ENCODE measurements at regions not wholly inside any gene's neighbourhood (a gene's known extent, or its start where the extent isn't known, plus 50 kb on each side); places are given as distances from the start of the nearest gene placed in this dataset.

DNA sequence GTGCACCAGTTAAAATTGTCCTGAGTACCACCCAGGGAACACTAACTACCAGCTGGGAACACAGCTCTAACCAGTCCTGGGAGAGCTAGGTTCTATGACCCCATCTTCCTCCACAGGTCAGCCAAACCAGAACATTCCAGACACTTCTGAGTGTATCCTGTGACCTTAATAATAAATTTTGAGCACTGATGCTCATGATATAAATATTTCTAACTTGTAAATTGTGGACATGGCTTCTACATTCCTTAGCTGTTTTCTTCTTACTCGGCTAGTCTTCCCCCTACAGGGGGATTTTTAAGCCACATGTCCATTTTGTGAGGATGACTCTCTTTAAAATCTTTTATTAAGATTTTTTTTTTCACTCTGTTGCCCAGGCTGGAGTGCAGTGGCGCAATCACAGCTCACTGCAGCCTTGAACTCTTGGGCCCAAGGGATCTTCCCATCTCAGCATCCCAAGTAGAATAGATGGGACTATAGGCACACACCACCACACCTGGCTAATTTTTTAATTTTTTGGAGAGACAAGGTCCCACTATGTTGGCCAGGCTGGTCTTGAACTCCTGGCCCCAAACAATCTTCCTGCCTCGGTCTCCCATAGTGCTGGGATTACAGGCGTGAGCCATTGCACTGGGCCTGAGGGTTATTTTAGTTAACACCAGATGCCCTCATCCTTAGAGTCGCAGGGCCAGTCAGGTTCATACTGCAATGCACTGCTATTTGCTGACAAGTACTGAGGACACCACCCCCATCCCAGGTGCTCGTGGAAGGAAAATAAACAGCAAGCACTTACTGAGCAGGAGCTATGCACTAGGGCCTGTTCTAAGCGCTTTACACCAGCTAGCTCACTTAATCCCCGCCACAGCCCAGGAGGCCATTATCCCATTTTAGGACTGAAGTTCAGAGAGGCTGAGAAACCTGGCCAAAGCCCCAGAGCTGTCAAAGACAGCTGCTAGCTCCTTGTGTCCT, 142.6 kb upstream of the NCOR2 start:
- peak overlapping the region; percentile 74; the same call in 1 of the 3 replicates for H2BK15ac ChIP-seq (ENCODE audit: low read depth, low read length)
- dilution Hi-C loops (cut with HindIII; ENCODE audit: low sequenced_read_pairs, unreplicated experiment) = no loop called here
- H3K4me2 ChIP-seq (ENCODE audit: low read depth, low read length) = no peak overlapping the region
- peak overlapping the region; percentile 10 for H3K18ac ChIP-seq (ENCODE audit: low read depth, low read length)
- peak overlapping the region; percentile 52 for H2AFZ ChIP-seq (replicated peaks; ENCODE audit: low read length, poor library complexity)
- no peaks in the 10 kb centered on the region for H3K27me3 ChIP-seq (ENCODE audit: control insufficient read depth, insufficient read depth, low read length)
- H2BK20ac ChIP-seq (ENCODE audit: low read depth, low read length) = peak overlapping the region; percentile 79
- peak overlapping the region; percentile 19; the same call in 1 of the 2 replicates for H3K27ac ChIP-seq (ENCODE audit: insufficient read depth, low read length)
- no TSS peak for BruUV-seq (replicated peaks)
- intact Hi-C loops (cut with micrococcal nuclease) = loop anchor here (2.0 kb wide), 1 partner anchor 143 kb away; the partner anchor contains the start of gene NCOR2
- H2BK120ac ChIP-seq (ENCODE audit: low read depth, low read length) = peak overlapping the region; percentile 80
- peaks cover 10% of the 10 kb centered on the region for H3K4me1 ChIP-seq (ENCODE audit: control insufficient read depth, insufficient read depth, low read length)
- no peak overlapping the region for H3K56ac ChIP-seq (ENCODE audit: extremely low read depth, insufficient read depth, low read length)
- peak overlapping the region in 1 of 2 experiments; percentile 21; a peak in 1 of 4 replicates for H4K8ac ChIP-seq (ENCODE audit: low read depth in 2 of 2, low read length in 2 of 2)
- ATAC-seq (ENCODE audit: low read depth) = peak; percentile 90
- ChIA-PET CTCF (interaction anchor here (0.6 to 1.6 kb wide), 12 partner anchors 9 to 190 kb away, joined by 3 to 7 read pairs (median 3); no protein-coding TSS in a partner anchor), POLR2A (ENCODE audit: unreplicated experiment) (interaction anchor here (0.7 kb wide), 2 partner anchors 36 to 391 kb away, joined by 3 to 6 read pairs; no protein-coding TSS in a partner anchor)
- no peaks in the 10 kb centered on the region for H4K20me1 ChIP-seq (ENCODE audit: insufficient read depth, low read length)
- H2AK5ac ChIP-seq (ENCODE audit: low read depth, low read length) = peak overlapping the region; percentile 27; the same call in 1 of the 2 replicates
- H4K5ac ChIP-seq (ENCODE audit: low read depth, low read length) = peak overlapping the region; percentile 6
- in situ Hi-C loops (cut with MboI; ENCODE audit: low sequenced_read_pairs) = no loop called here
- H3K14ac ChIP-seq (replicated peaks; ENCODE audit: low read depth, low read length) = no peak overlapping the region
- no peak overlapping the region for H3K4me3 ChIP-seq (ENCODE audit: insufficient read depth, low read depth, low read length)
- H2AK9ac ChIP-seq (replicated peaks; ENCODE audit: low read depth, low read length, poor library complexity) = no peak overlapping the region
- peak; percentile 87 for DNase-seq
- no peak overlapping the region for H2BK5ac ChIP-seq (ENCODE audit: low read depth, low read length, poor library complexity, severe bottlenecking)
- 0 out of 2 replicates have a peak overlapping the region, but pooled peaks have one; percentile 28 for H3K23ac ChIP-seq (ENCODE audit: low read depth, low read length)
- H3K9ac ChIP-seq (ENCODE audit: low read depth, low read length) = no peak overlapping the region
- H4K91ac ChIP-seq (ENCODE audit: insufficient read depth, low read depth, low read length) = peak overlapping the region; percentile 81
- peak overlapping the region; percentile 64 for H3K4ac ChIP-seq (ENCODE audit: low read depth, low read length)
- H3K79me1 ChIP-seq (ENCODE audit: low read depth in 1 of 2, low read length in 2 of 2) = no peaks in the 10 kb centered on the region
- no CpG with 5 or more reads among the region's 8 CpGs for WGBS, 2 experiments (ENCODE audit: extremely low coverage in 2 of 2, insufficient read length in 1 of 2)
- peaks cover 5% of the 10 kb centered on the region for H3K9me3 ChIP-seq (ENCODE audit: control insufficient read depth, insufficient read depth, low read length)
- no peaks in the 10 kb centered on the region for H3K36me3 ChIP-seq (ENCODE audit: control insufficient read depth, insufficient read depth, low read length)
- H3K9me1 ChIP-seq (ENCODE audit: insufficient read depth, low read length) = no peaks in the 10 kb centered on the region; the same call in 1 of the 2 replicates
- TF ChIP-seq BHLHE40 (IDR thresholded peaks at IDR 0.05; ENCODE audit: low read depth, low read length) = no peak
- no peak for TF ChIP-seq POLR2A (IDR thresholded peaks at IDR 0.05; ENCODE audit: low read depth, low read length)
- TF ChIP-seq, protein P1, sequence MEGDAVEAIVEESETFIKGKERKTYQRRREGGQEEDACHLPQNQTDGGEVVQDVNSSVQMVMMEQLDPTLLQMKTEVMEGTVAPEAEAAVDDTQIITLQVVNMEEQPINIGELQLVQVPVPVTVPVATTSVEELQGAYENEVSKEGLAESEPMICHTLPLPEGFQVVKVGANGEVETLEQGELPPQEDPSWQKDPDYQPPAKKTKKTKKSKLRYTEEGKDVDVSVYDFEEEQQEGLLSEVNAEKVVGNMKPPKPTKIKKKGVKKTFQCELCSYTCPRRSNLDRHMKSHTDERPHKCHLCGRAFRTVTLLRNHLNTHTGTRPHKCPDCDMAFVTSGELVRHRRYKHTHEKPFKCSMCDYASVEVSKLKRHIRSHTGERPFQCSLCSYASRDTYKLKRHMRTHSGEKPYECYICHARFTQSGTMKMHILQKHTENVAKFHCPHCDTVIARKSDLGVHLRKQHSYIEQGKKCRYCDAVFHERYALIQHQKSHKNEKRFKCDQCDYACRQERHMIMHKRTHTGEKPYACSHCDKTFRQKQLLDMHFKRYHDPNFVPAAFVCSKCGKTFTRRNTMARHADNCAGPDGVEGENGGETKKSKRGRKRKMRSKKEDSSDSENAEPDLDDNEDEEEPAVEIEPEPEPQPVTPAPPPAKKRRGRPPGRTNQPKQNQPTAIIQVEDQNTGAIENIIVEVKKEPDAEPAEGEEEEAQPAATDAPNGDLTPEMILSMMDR (conservative IDR thresholded peaks at IDR 0.05; ENCODE audit: low read depth, low read length) = peak; percentile 64
- TF ChIP-seq RFX5 (IDR thresholded peaks at IDR 0.05; ENCODE audit: low read depth, low read length) = no peak
- TF ChIP-seq RCOR1 (IDR thresholded peaks at IDR 0.05; ENCODE audit: insufficient replicate concordance, low read length) = peak; percentile 27
- TF ChIP-seq MXI1 (IDR thresholded peaks at IDR 0.05; ENCODE audit: borderline replicate concordance, low read depth, low read length) = no peak
- TF ChIP-seq CHD1 (IDR thresholded peaks at IDR 0.05; ENCODE audit: low read depth, low read length) = no peak
- peak; percentile 55 for TF ChIP-seq RAD21 (IDR thresholded peaks at IDR 0.05; ENCODE audit: low read length)
- TF ChIP-seq USF2 (IDR thresholded peaks at IDR 0.05; ENCODE audit: low read depth, low read length) = no peak
- TF ChIP-seq NFE2L2 (IDR thresholded peaks at IDR 0.05; ENCODE audit: low read depth, low read length) = no peak
- TF ChIP-seq MAFK (IDR thresholded peaks at IDR 0.05; ENCODE audit: low read depth, low read length) = no peak
- no peak; the same call in 1 of the 2 replicates for TF ChIP-seq MAZ (IDR thresholded peaks at IDR 0.05; ENCODE audit: borderline replicate concordance, low read depth, low read length)
- TF ChIP-seq SMC3 (IDR thresholded peaks at IDR 0.05; ENCODE audit: low read depth, low read length) = peak; percentile 52

All from IMR-90 (cell line).